ENCODE measurements at regions not wholly inside any gene's neighbourhood (a gene's known extent, or its start where the extent isn't known, plus 50 kb on each side); places are given as distances from the start of the nearest gene placed in this dataset.
"Not testable (repeated sequence)": the region's sequence is repeated elsewhere in the genome, so short reads cannot be mapped to it uniquely, and the experiment has no call there.

DNA sequence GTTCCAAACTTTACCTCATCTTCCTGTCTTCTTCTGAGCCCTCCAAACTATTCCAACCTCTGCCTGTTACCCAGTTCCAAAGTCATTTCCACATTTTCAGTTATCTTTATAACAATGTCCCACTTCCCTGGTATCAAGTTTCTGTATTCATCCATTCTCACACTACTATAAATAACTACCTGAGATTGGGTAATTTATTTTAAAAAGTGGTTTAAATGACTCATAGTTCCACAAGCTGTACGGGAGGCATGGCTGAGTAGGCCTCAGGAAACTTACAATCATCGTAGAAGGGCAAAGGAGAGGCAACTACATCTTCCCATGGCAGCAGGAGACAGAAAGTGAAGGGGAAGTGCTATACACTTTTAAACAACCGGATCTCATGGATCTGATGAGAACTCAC is 428.5 kb upstream of the RGS18 start:
- no peak for DNase-seq
- peaks cover 0 to 9% (median 2%) of the 10 kb centered on the region in 8 donors for H3K9me3 ChIP-seq
- H3K36me3 ChIP-seq, result no peaks in the 10 kb centered on the region
- intact Hi-C loops (cut with DNase I; ENCODE audit: low total_unique reads), result no loop called here
- WGBS, 5 donors, result 59 to 80% (median 70%) methylated on average over 3 of the region's 3 CpGs
- H3K27me3 ChIP-seq (replicated peaks in 1 of 7), result no peaks in the 10 kb centered on the region
- no peak overlapping the region for H3K27ac ChIP-seq
- TF ChIP-seq CTCF (IDR thresholded peaks at IDR 0.05 in 8 of 11, conservative IDR thresholded peaks at IDR 0.05 in 3 of 11) (no peak), POLR2AphosphoS5 (IDR thresholded peaks at IDR 0.05) (no peak), POLR2A (IDR thresholded peaks at IDR 0.05) (no peak)
- H3K4me1 ChIP-seq, result no peaks in the 10 kb centered on the region
- H3K4me3 ChIP-seq, result no peak overlapping the region

DNA sequence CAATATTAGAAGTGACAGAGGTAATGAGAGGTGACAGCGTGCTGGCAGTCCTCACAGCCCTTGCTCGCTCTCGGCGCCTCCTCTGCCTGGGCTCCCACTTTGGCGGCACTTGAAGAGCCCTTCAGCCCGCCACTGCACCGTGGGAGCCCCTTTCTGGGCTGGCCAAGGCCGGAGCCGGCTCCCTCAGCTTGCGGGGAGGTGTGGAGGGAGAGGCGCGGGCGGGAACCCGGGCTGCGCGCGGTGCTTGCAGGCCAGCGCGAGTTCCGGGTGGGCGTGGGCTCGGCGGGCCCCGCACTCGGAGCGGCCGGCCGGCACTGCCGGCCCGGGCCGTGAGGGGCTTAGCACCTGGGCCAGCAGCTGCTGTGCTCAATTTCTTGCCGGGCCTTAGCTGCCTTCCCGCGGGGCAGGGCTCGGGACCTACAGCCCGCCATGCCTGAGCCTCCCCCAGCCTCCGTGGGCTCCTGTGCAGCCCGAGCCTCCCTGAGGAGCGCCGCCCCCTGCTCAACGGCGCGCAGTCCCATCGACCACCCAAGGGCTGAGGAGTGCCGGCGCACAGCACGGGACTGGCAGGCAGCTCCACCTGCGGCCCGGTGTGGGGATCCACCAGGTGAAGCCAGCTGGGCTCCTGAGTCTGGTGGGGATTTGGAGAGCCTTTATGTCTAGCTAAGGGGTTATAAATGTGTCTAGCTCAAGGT is 426.5 kb upstream of the RGS18 start:
- DNase-seq; H3K4me3 ChIP-seq; H3K4me1 ChIP-seq; H3K9me3 ChIP-seq; H3K36me3 ChIP-seq; intact Hi-C loops (cut with DNase I; ENCODE audit: low total_unique reads); H3K27ac ChIP-seq; H3K27me3 ChIP-seq (replicated peaks in 1 of 7): not testable (repeated sequence)
- 92 to 97% (median 95%) methylated on average over 28 to 49 of the region's 49 CpGs for WGBS, 5 donors

DNA sequence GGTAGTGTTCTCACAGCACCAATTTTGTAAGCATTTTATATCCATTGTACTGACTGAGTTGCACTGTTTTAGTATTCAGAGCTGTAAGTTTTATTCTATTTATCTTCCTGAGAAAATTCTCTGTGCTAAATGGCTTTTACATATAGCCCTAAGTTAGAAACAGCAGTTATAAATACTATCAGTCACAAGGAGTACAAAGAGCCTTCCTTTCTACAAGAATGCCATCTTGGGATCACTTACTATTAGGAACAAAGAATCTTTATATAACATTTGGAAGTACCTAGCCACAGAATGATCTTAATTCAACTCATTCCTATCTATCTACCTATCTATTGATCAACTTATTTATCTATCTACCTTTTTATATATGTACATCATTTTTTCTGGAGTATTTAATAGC is 423.9 kb upstream of the RGS18 start:
- H3K27ac ChIP-seq, result no peak overlapping the region
- H3K4me3 ChIP-seq, result no peak overlapping the region
- no peaks in the 10 kb centered on the region for H3K4me1 ChIP-seq
- peaks cover 0 to 9% (median 2%) of the 10 kb centered on the region in 8 donors for H3K9me3 ChIP-seq
- DNase-seq, result no peak
- TF ChIP-seq CTCF (IDR thresholded peaks at IDR 0.05 in 8 of 11, conservative IDR thresholded peaks at IDR 0.05 in 3 of 11) (no peak), POLR2AphosphoS5 (IDR thresholded peaks at IDR 0.05) (no peak), POLR2A (IDR thresholded peaks at IDR 0.05) (no peak)
- H3K27me3 ChIP-seq (replicated peaks in 1 of 7), result no peaks in the 10 kb centered on the region
- H3K36me3 ChIP-seq, result no peaks in the 10 kb centered on the region
- intact Hi-C loops (cut with DNase I; ENCODE audit: low total_unique reads), result no loop called here

DNA sequence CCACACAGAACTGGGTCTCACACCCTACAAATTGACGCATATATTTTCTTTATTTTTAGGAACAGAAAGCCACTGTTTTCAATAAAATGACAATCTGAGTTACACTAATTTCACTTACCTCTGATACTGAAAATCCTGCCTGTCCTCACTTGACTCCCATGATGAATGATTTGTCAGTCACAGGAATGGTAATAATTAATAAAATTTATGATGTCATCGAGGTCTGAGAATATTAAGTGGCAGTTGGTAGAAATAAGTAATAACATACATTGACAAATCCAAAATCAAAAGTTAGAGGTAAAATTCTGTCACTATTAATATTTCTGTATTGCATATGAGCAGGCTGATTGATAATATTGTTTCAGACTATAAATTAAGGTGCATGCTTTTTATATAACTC is 418.7 kb upstream of the RGS18 start:
- no peaks in the 10 kb centered on the region for H3K36me3 ChIP-seq
- intact Hi-C loops (cut with DNase I; ENCODE audit: low total_unique reads), result no loop called here
- no peak overlapping the region for H3K27ac ChIP-seq
- TF ChIP-seq POLR2AphosphoS5 (IDR thresholded peaks at IDR 0.05) (no peak), POLR2A (IDR thresholded peaks at IDR 0.05) (no peak), CTCF (IDR thresholded peaks at IDR 0.05 in 8 of 11, conservative IDR thresholded peaks at IDR 0.05 in 3 of 11) (no peak)
- H3K4me3 ChIP-seq, result no peak overlapping the region
- H3K9me3 ChIP-seq, result no peaks in the 10 kb centered on the region
- H3K27me3 ChIP-seq (replicated peaks in 1 of 7), result no peaks in the 10 kb centered on the region
- no peak for DNase-seq
- 81 to 92% (median 85%) methylated on average over 2 of the region's 2 CpGs for WGBS, 5 donors
- no peaks in the 10 kb centered on the region for H3K4me1 ChIP-seq

- DNase-seq, result no peak
- no peaks in the 10 kb centered on the region for H3K4me1 ChIP-seq
- no peaks in the 10 kb centered on the region for H3K9me3 ChIP-seq
- intact Hi-C loops (cut with DNase I; ENCODE audit: low total_unique reads), result no loop called here
- no peak overlapping the region for H3K4me3 ChIP-seq
- no peaks in the 10 kb centered on the region for H3K36me3 ChIP-seq
- no peaks in the 10 kb centered on the region for H3K27me3 ChIP-seq (replicated peaks in 1 of 7)
- 80 to 91% (median 83%) methylated on average over 4 of the region's 4 CpGs for WGBS, 5 donors
- H3K27ac ChIP-seq, result no peak overlapping the region
- TF ChIP-seq POLR2AphosphoS5 (IDR thresholded peaks at IDR 0.05) (no peak), POLR2A (IDR thresholded peaks at IDR 0.05) (no peak), CTCF (IDR thresholded peaks at IDR 0.05 in 8 of 11, conservative IDR thresholded peaks at IDR 0.05 in 3 of 11) (no peak)
Measured at GRCh38 chr1:191752342-191752741, 405.9 kb upstream of the RGS18 start.
